SK-N-MC (cell line): ENCODE measurements at regions not wholly inside any gene's neighbourhood (a gene's known extent, or its start where the extent isn't known, plus 50 kb on each side); places are given as distances from the start of the nearest gene placed in this dataset.

Source experiments
- EZH2 ChIP-seq: fragments of 200-600 bp; sonication (generic); IDR thresholded peaks from one replicate; pipeline ENCODE4 v1.6.1; 2017; ENCODE audit warnings: antibody characterized with exemption
- POLR2AphosphoS5 ChIP-seq: IDR thresholded peaks from 2 replicates; pipeline ENCODE4 v1.6.1; 2012; ENCODE audit warnings: mild to moderate bottlenecking, low read depth, low read length, borderline replicate concordance

DNA sequence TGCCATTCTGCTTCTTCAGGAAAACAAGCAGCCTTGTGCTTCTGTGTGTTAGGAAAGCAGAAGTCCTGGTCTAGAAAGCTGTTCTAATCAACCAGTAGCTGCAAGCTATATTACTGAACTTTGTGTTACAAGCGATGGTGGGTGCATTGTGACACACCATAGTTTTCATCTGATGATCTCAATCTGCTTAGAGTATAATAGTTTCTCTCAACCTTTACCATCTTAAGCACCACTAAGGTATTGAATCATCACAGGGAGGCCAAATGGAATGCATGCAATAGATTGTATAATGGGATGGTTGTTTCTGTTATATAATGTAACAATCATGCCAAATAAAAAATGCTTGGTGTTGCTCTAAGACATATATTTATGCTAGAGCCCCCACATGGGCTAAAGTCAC, 771.7 kb downstream of the NOVA1 start:
- no peak for TF ChIP-seq POLR2AphosphoS5
- TF ChIP-seq EZH2, result no peak
